H1 (cell line): ENCODE measurements at regions not wholly inside any gene's neighbourhood (a gene's known extent, or its start where the extent isn't known, plus 50 kb on each side); places are given as distances from the start of the nearest gene placed in this dataset.

ENCODE experiments used
- NANOG ChIP-seq: IDR thresholded peaks from 2 replicates; pipeline ENCODE4 v1.6.1; 2011; ENCODE audit warnings: low read length, low read depth, mild to moderate bottlenecking, inconsistent platforms; ENCODE audit not compliant: insufficient read depth, poor library complexity, severe bottlenecking

DNA sequence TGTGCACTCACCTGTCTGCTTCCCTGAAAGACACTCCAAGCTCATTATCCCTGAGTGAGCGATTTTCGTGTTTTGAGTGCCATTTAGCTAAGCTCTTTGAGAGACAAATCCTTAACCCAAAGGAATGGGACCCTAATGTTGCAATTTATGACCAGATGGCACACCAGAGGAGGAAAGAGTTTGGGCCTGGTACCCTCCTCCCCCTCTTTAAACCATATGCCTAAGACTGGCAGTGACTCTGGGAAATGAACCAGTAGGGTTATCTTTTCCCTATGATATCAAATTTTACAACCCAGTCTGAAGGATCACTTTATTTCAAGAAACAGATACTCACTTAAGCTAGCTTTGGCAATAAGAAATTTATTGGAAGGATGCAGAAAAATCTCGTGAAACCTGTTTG, 550.4 kb downstream of the TOX3 start (continued):
- no peak for TF ChIP-seq NANOG
